ENCODE measurements at regions not wholly inside any gene's neighbourhood (a gene's known extent, or its start where the extent isn't known, plus 50 kb on each side); places are given as distances from the start of the nearest gene placed in this dataset.

DNA sequence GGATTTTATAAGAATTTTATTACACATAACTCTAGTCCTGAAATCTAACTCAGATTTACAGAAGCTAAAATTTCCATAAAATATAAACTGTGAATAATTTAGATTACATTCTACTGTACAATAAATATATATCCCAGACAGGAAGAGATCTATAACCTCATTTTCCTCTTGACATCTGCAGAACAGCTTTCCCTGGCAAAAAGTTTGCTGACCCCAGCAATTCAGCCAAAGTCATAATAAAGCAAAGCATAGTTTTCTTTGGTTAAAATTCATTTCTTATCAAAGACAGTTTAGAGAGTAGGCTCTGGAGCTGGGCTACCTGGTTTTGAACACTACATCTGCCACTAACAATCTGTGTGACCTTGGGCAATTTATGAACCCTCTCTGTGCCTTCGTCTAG lies 372.5 kb downstream of the CAAP1 start:
- TF ChIP-seq, protein P1, sequence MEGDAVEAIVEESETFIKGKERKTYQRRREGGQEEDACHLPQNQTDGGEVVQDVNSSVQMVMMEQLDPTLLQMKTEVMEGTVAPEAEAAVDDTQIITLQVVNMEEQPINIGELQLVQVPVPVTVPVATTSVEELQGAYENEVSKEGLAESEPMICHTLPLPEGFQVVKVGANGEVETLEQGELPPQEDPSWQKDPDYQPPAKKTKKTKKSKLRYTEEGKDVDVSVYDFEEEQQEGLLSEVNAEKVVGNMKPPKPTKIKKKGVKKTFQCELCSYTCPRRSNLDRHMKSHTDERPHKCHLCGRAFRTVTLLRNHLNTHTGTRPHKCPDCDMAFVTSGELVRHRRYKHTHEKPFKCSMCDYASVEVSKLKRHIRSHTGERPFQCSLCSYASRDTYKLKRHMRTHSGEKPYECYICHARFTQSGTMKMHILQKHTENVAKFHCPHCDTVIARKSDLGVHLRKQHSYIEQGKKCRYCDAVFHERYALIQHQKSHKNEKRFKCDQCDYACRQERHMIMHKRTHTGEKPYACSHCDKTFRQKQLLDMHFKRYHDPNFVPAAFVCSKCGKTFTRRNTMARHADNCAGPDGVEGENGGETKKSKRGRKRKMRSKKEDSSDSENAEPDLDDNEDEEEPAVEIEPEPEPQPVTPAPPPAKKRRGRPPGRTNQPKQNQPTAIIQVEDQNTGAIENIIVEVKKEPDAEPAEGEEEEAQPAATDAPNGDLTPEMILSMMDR (IDR thresholded peaks at IDR 0.05; ENCODE audit: low read depth, low read length, poor library complexity, severe bottlenecking), result no peak
- no peak for TF ChIP-seq EZH2phosphoT487 (IDR thresholded peaks at IDR 0.05; ENCODE audit: borderline replicate concordance, low read length)
